Stomach (tissue), 4 donors: ENCODE measurements at regions not wholly inside any gene's neighbourhood (a gene's known extent, or its start where the extent isn't known, plus 50 kb on each side); places are given as distances from the start of the nearest gene placed in this dataset.

Experiments used
- CTCF ChIP-seq, 7 experiments: fragments of 450-650 bp in 4 of 7; fragments of 200-600 bp in 3 of 7; sonication (generic) in 3 of 7; IDR thresholded peaks; one replicate each; pipeline ENCODE4 v1.5.1; 2016 to 2019; ENCODE audit warnings: antibody characterized with exemption in 7 of 7, control low read depth in 2 of 7, mild to moderate bottlenecking in 1 of 7
- POLR2AphosphoS5 ChIP-seq, 3 donors: sonication (generic); formaldehyde crosslinking; IDR thresholded peaks; one replicate each; pipeline ENCODE4 v1.6.1; 2016; ENCODE audit warnings: antibody characterized with exemption in 3 of 3

GRCh38 chr5:91302958-91303357 is 80.2 kb downstream of the ARRDC3 start:
- TF ChIP-seq CTCF (IDR thresholded peaks at IDR 0.05) (no peak), POLR2AphosphoS5 (IDR thresholded peaks at IDR 0.05) (no peak)
